CD4-positive, alpha-beta T cell treated with Interleukin-6 for 4 hours (primary cell): ENCODE measurements at regions not wholly inside any gene's neighbourhood (a gene's known extent, or its start where the extent isn't known, plus 50 kb on each side); places are given as distances from the start of the nearest gene placed in this dataset.

ENCODE experiments used
- DNase-seq: peaks from one replicate; pipeline ENCODE4 v3.0.0-alpha.2; 2020; ENCODE audit warnings: mixed read lengths

DNA sequence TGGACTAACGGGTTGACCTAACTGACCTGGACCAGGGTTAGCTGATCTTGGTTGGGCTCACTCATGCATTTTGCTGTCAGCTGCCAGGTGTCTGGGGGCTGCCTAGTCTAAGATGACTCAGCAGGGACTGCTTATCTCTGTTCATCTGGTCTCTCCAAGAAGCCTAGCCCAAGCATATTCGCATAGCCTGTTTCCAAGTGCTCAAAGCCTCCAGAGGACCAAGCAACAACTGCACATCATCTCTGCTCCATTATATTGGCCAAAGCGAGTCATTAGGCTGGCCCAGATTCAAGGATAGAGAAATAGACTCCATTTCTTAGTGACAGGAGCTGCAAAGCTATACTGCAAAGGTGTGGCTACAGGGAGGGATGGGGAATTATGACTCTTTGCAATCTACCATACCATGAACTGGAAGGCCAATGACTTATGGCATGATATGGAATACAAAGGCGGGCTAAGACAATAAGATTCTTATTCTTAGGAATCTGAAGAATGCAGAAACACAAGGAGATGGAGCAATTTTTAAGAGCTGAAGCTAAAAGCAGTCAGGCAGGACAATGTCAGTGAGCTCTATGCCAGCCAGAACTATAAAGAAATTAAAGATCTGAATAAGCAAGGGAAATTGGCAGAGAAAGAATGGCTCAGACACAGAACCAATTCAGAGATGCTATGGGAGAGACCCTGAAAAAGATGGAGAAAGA is 194.6 kb upstream of the FSCB start:
- DNase-seq: no peak

- DNase-seq: no peak
These were observed 193.6 kb upstream of the FSCB start for GRCh38 chr14:44700694-44701093.

DNA sequence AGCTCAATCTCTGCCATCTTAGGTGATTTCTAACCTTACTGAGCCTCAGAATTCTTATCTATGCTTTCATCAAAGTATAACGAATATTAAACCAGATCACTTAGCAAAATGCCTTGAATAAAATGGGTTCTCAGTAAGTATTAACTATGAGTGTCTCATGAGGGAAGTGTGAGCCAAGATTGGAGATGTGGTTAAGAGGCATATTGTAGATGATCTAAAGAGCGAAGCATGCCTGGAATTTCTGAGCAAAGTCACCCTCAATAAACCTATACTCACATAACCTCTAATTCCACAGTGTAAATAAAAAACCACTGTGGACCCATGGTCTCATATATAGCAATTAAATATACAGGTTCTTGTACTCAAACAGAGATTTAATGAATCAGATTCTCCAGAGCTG is 193.1 kb upstream of the FSCB start:
- DNase-seq: no peak

DNA sequence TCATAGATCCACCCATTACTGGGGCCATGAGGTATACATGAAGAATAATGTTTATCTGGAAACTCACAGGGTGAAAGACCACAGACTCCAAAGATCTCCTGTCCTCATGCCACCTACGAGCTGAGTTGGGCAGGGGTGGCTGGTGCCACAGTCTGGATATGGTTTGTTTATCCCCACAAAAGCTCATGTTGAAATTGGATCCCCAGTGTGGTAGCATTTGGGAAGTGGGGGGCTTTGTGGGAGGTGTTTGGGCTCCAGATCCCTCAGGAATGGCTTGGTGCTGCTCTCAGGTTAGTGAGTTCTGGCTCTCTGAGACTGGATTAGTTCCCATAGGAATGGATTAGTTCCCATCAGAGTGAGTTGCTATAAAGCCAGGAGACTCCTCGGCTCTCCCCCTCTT is 192.3 kb upstream of the FSCB start:
- no peak for DNase-seq

DNA sequence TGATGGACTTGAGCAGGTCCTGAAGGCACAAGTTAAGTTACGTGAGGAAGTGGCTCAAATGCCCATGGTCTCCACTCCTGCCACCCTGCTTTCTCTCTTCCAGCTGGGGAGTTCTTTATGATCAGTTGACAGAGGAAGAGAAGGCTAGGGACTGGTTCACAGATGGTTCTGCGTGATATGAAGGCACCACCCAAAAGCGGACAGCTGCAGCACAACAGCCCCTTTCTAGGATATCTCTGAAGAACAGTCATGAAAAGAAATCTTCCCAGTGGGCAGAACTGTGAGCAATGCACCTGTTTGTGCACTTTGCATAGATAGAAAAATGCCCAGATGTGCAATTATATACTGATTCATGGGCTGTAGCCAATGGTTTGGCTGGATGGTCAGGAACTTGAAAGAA is 162.4 kb upstream of the FSCB start:
- no peak for DNase-seq

DNA sequence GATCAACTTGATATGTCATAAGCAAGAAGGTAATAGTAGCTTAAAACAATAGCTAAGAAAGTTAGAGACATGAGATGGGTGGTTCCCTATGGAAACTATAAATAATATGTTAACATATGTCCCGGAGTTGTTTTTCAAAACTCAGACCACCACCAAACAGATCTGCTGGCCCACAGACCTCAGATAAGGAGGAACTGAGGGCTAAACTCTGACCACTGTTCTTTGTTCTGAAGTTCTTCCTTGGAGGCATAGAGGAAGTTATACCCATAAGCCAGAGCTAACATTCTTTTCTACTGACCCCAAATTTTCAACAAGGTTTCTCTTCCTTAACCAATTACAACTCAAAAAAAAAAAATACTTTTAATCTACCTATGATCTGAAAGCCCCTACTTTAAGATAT is 156.1 kb upstream of the FSCB start:
- no peak for DNase-seq

DNA sequence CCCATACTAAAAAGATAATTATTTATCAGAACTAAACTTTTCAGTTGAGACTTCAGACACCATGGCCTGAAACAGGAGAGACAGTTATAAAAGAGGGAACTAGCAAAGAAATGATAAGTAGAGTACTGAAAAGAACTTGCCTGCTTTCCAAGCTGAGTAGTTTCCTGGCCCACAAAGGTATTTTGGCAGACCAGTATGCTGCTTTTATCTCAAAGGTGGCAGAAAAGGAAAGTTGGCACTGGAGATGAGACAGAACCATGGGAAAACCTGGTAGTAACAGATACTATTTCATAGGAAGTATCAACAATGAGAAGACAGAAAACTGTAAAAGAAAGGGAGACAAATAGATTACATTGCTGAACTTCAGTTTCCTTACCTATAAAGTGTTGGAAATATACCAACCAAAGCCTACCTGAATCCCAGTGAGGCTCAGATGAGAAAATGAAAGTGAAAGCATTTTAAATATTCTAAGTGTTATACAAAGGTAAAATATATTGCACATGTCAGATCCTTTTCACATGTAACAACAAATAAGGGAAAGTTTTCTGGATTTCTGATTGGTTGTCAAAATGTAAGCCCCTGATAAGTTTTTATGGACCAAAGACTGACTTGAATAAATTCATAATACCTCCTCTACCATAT is 155.3 kb upstream of the FSCB start:
- DNase-seq: no peak

- no peak for DNase-seq
These were observed 151.3 kb upstream of the FSCB start for GRCh38 chr14:44658389-44658696.

- DNase-seq: no peak
These were observed 150.8 kb upstream of the FSCB start for GRCh38 chr14:44657696-44658388.

GRCh38 chr14:44657203-44657602 is 150.1 kb upstream of the FSCB start:
- DNase-seq: no peak

GRCh38 chr14:44654591-44654990 is 147.5 kb upstream of the FSCB start:
- DNase-seq: no peak

DNA sequence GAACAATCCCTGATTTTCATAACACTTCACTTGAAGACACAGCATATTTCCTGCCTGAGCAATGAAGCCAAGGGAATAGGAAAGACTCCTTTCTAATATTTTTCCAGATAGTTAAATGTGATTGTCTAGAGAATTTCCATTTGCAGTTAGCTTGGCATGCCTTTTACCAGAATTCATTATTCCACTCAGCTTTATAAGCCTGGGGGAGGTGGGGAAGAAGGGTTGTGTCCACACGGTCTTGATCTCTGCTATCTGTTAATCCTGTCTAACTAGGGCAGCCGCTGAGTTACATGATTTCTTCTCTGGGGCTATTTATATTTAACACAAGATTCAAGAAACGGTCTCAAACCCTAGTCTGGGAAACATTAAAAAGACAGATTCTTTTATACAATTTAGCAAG is 146.6 kb upstream of the FSCB start:
- no peak for DNase-seq

DNA sequence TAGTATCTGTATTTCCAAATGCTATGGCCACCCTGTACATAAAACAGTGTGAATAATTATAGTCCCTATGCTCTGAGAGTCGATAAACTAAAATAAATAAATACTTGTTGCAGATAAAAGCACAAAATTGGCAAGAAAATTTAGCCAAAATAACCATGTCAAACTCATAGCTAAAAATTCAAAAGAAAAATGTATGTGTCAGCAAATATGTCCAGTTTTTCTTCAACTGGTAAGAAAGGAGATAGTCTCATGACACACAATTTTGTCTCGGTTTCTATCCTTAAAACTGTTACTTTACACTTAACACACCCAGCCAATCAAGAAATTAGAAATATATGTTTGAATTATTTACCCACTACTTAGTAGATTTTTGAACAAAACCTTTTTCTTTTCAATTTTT is 145.6 kb upstream of the FSCB start:
- no peak for DNase-seq

DNA sequence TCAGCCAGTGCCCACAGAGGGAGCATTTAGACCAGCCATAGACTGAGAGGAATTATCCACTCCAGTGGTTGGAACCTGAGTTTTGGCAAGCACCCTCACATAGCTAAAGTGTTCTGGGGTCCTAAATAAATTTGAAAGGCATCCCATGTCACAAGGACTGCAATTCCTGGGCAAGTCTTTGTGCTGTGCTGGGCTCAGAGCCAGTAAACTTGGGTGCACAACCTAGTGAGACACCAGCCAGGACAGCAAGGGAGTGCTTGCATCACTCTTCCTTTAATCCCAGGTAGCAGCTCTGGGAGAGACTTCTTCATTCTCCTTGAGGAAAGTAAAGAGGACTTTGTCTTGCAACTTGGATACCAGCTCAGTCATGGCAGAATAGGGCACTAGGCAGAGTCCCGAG is 142.0 kb upstream of the FSCB start:
- no peak for DNase-seq

- no peak for DNase-seq
These were observed 133.3 kb upstream of the FSCB start for GRCh38 chr14:44640416-44640815.

DNA sequence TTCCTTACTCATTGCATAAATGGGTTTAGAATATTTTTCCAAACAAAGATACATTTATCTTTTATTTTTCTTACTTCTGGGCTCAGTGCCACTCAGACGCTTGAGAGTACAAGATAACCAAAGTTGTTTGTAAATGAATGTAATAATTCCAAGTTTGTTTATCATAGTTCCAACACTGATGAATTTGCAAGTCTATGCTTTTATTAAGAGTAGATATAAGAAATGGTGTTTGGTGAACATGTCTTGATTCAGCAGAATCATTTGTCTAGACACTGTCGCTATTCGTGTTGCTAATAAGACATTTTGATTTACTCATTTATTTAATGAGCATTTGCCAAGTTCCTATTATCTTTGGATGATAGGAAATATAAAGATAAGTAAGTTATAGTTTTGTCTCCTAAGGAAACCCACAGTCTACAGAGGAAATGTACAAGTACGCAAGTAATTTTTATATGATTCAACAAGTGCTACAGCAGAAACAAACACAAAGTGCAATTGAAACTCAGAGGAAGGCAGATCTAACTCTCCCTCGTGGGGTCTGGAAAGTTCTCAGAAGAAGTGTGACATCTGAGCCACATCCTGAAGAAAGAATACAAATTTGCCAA is 132.8 kb upstream of the FSCB start:
- no peak for DNase-seq

GRCh38 chr14:44634692-44635091 is 127.6 kb upstream of the FSCB start:
- no peak for DNase-seq

GRCh38 chr14:44626423-44626822 is 119.3 kb upstream of the FSCB start:
- no peak for DNase-seq

GRCh38 chr14:44625098-44625497 is 118.0 kb upstream of the FSCB start:
- no peak for DNase-seq

GRCh38 chr14:44620121-44621019 is 113.3 kb upstream of the FSCB start:
- no peak for DNase-seq

GRCh38 chr14:44616204-44616603 is 109.1 kb upstream of the FSCB start:
- DNase-seq: no peak

DNA sequence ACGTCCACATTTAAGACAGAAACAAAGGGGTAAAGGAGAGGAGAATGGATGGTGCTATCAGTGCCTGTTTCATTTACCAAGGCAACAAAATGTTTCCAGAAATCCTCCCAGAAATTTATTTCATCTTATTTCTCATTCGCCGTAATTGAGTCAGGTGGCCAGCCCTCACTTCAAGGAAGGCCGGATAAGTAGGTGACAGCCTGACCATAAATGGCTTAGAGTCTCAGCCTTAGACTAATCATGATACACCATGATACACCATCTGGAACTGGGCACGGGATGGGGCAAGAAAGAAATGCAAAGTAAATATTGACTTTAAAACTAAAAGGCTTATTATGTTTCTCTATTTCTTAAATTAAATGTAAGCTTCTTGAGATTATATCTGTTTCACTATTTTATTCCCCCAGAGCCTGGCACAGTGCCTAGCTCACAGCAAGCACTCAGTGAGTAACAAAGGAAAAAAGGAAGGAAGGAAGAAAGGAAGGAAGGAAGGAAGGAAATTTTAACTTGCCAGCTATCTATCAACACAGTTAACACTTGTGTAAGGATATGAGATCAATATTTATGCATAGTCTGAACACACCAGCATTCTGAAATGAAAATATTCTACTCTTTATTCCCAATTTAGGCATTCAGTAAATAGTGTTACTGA is 106.1 kb upstream of the FSCB start:
- DNase-seq: no peak

GRCh38 chr14:44612002-44612401 is 104.9 kb upstream of the FSCB start:
- no peak for DNase-seq
